Midbrain (tissue), 1 donor: ENCODE measurements at regions not wholly inside any gene's neighbourhood (a gene's known extent, or its start where the extent isn't known, plus 50 kb on each side); places are given as distances from the start of the nearest gene placed in this dataset.

Experiments used
- DNase-seq: peaks from one replicate; lab custom pipeline; 2025; lab: John Stamatoyannopoulos, UW

- no peak for DNase-seq
Measured at GRCh38 chr10:33743429-33743857, 409.0 kb upstream of the NRP1 start.

- DNase-seq: no peak
Measured at GRCh38 chr10:33739031-33739430, 404.6 kb upstream of the NRP1 start.

- DNase-seq: no peak
Measured at GRCh38 chr10:33735464-33735923, 401.0 kb upstream of the NRP1 start.

- DNase-seq: no peak
Measured at GRCh38 chr10:33734393-33735155, 400.1 kb upstream of the NRP1 start.

- DNase-seq: no peak
Measured at GRCh38 chr10:33733058-33733457, 398.6 kb upstream of the NRP1 start.

- no peak for DNase-seq
Measured at GRCh38 chr10:33732161-33732680, 397.8 kb upstream of the NRP1 start.

- DNase-seq: no peak
Measured at GRCh38 chr10:33731322-33731721, 396.9 kb upstream of the NRP1 start.

- no peak for DNase-seq
Measured at GRCh38 chr10:33725430-33725829, 391.0 kb upstream of the NRP1 start.

- DNase-seq: no peak
Measured at GRCh38 chr10:33723181-33723580, 388.7 kb upstream of the NRP1 start.

GRCh38 chr10:33722067-33722466 lies 387.6 kb upstream of the NRP1 start:
- no peak for DNase-seq

GRCh38 chr10:33721509-33721908 lies 387.0 kb upstream of the NRP1 start:
- DNase-seq: no peak

- no peak for DNase-seq
Measured at GRCh38 chr10:33720161-33720560, 385.7 kb upstream of the NRP1 start.

- DNase-seq: no peak
Measured at GRCh38 chr10:33719005-33719703, 384.7 kb upstream of the NRP1 start.

- no peak for DNase-seq
Measured at GRCh38 chr10:33716501-33717267, 382.2 kb upstream of the NRP1 start.

GRCh38 chr10:33715303-33715975 lies 381.0 kb upstream of the NRP1 start:
- no peak for DNase-seq

GRCh38 chr10:33712825-33713224 lies 378.4 kb upstream of the NRP1 start:
- DNase-seq: no peak

- no peak for DNase-seq
Measured at GRCh38 chr10:33710006-33710405, 375.5 kb upstream of the NRP1 start.

GRCh38 chr10:33709008-33709753 lies 374.7 kb upstream of the NRP1 start:
- DNase-seq: no peak

- no peak for DNase-seq
Measured at GRCh38 chr10:33708561-33708960, 374.1 kb upstream of the NRP1 start.

- no peak for DNase-seq
Measured at GRCh38 chr10:33706746-33707145, 372.3 kb upstream of the NRP1 start.

GRCh38 chr10:33706191-33706590 lies 371.7 kb upstream of the NRP1 start:
- no peak for DNase-seq
